ENCODE measurements at regions not wholly inside any gene's neighbourhood (a gene's known extent, or its start where the extent isn't known, plus 50 kb on each side); places are given as distances from the start of the nearest gene placed in this dataset.

- H3K27me3 ChIP-seq, result no peaks in the 10 kb centered on the region
- TF ChIP-seq CTCF (IDR thresholded peaks at IDR 0.05), result no peak
- TF ChIP-seq POLR2A (IDR thresholded peaks at IDR 0.05; ENCODE audit: low read depth), result no peak
- no peak for TF ChIP-seq POLR2AphosphoS5 (IDR thresholded peaks at IDR 0.05)
- no peak for TF ChIP-seq EP300 (IDR thresholded peaks at IDR 0.05)
- intact Hi-C loops (cut with DNase I), result no loop called here
- H3K4me1 ChIP-seq, result no peaks in the 10 kb centered on the region
- H3K4me3 ChIP-seq, result no peak overlapping the region
- 86% methylated on average over 2 of the region's 2 CpGs for WGBS
- no peak for DNase-seq (ENCODE audit: extremely low spot score)
- H3K27ac ChIP-seq (replicated peaks in 1 of 4), result no peak overlapping the region
- H3K36me3 ChIP-seq, result no peaks in the 10 kb centered on the region
- no peaks in the 10 kb centered on the region for H3K9me3 ChIP-seq
Measured at GRCh38 chr3:87132801-87133200, 94.3 kb upstream of the CHMP2B start.

DNA sequence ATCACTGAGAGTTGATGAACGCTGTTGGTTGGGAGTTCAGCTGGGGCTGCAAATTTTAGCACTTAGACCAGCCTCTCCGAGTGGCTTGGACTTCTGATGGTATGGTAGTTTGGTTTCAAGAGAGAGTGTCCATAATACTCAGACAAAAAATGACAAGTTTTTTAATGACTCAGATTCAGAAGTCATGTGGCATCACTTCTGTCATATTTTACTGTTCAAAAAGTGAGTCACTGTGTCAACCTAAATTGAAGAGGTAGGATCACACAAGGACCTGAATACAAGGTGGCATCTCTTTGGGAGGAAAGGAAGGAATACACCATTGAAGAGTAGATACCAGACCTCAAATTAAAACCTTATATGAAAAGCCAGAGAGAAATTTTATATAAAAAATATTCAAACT, 99.1 kb upstream of the CHMP2B start:
- H3K36me3 ChIP-seq, result no peaks in the 10 kb centered on the region
- H3K4me1 ChIP-seq, result no peaks in the 10 kb centered on the region
- H3K27me3 ChIP-seq, result no peaks in the 10 kb centered on the region
- H3K27ac ChIP-seq (replicated peaks in 1 of 4), result no peak overlapping the region
- intact Hi-C loops (cut with DNase I), result no loop called here
- no peaks in the 10 kb centered on the region for H3K9me3 ChIP-seq
- TF ChIP-seq CTCF (IDR thresholded peaks at IDR 0.05), result no peak
- no peak for TF ChIP-seq POLR2AphosphoS5 (IDR thresholded peaks at IDR 0.05)
- no peak for TF ChIP-seq POLR2A (IDR thresholded peaks at IDR 0.05; ENCODE audit: low read depth)
- no peak for TF ChIP-seq EP300 (IDR thresholded peaks at IDR 0.05)
- no peak for DNase-seq (ENCODE audit: extremely low spot score)
- no peak overlapping the region for H3K4me3 ChIP-seq
- WGBS, result 46% methylated on average over 2 of the region's 2 CpGs

GRCh38 chr3:87127281-87127680, 99.8 kb upstream of the CHMP2B start:
- no peak for TF ChIP-seq CTCF (IDR thresholded peaks at IDR 0.05)
- TF ChIP-seq POLR2AphosphoS5 (IDR thresholded peaks at IDR 0.05), result no peak
- no peak for TF ChIP-seq EP300 (IDR thresholded peaks at IDR 0.05)
- TF ChIP-seq POLR2A (IDR thresholded peaks at IDR 0.05; ENCODE audit: low read depth), result no peak
- no peak for DNase-seq (ENCODE audit: extremely low spot score)
- intact Hi-C loops (cut with DNase I), result no loop called here
- no peaks in the 10 kb centered on the region for H3K4me1 ChIP-seq
- no peak overlapping the region for H3K4me3 ChIP-seq
- no peaks in the 10 kb centered on the region for H3K9me3 ChIP-seq
- 57% methylated on average over 6 of the region's 6 CpGs for WGBS
- no peaks in the 10 kb centered on the region for H3K27me3 ChIP-seq
- no peaks in the 10 kb centered on the region for H3K36me3 ChIP-seq
- no peak overlapping the region for H3K27ac ChIP-seq (replicated peaks in 1 of 4)

DNA sequence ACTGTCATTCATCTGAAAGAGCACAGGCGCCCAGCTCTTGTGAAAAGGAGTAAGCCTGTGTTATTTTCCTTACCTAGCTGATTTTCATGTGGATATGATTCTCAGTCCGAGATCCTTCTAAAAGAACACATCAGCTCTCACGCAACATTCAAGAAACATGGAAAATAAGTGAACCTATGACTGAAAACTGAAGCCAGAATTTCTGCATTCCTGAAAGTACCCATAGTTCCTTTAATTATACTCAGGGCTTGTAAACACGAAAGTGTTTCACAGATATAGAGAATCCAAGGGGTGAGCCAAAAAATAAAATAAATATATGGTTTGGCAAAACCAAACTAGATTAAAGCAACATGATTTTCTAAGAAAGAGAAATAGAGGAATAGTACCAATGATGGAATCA, 100.8 kb upstream of the CHMP2B start:
- Histone ChIP-seq H3K27ac (replicated peaks in 1 of 4) (no peak overlapping the region), H3K9me3 (no peaks in the 10 kb centered on the region), H3K4me1 (no peaks in the 10 kb centered on the region), H3K4me3 (no peak overlapping the region), H3K27me3 (no peaks in the 10 kb centered on the region), H3K36me3 (no peaks in the 10 kb centered on the region)
- no peak for DNase-seq (ENCODE audit: extremely low spot score)
- intact Hi-C loops (cut with DNase I), result no loop called here
- WGBS, result 54% methylated on average over 4 of the region's 4 CpGs
- no peak for TF ChIP-seq CTCF (IDR thresholded peaks at IDR 0.05)
- TF ChIP-seq POLR2A (IDR thresholded peaks at IDR 0.05; ENCODE audit: low read depth), result no peak
- no peak for TF ChIP-seq POLR2AphosphoS5 (IDR thresholded peaks at IDR 0.05)
- TF ChIP-seq EP300 (IDR thresholded peaks at IDR 0.05), result no peak

GRCh38 chr3:87125116-87125515, 102.0 kb upstream of the CHMP2B start:
- H3K27ac ChIP-seq (replicated peaks in 1 of 4), result no peak overlapping the region
- H3K9me3 ChIP-seq, result no peaks in the 10 kb centered on the region
- H3K4me3 ChIP-seq, result no peak overlapping the region
- intact Hi-C loops (cut with DNase I), result no loop called here
- WGBS, result 74% methylated on average over 5 of the region's 5 CpGs
- no peaks in the 10 kb centered on the region for H3K36me3 ChIP-seq
- no peaks in the 10 kb centered on the region for H3K4me1 ChIP-seq
- no peaks in the 10 kb centered on the region for H3K27me3 ChIP-seq
- TF ChIP-seq CTCF (IDR thresholded peaks at IDR 0.05) (no peak), EP300 (IDR thresholded peaks at IDR 0.05) (no peak), POLR2A (IDR thresholded peaks at IDR 0.05; ENCODE audit: low read depth) (no peak), POLR2AphosphoS5 (IDR thresholded peaks at IDR 0.05) (no peak)
- DNase-seq (ENCODE audit: extremely low spot score), result no peak

Data from esophagus muscularis mucosa (tissue), 4 donors.